ENCODE measurements at regions not wholly inside any gene's neighbourhood (a gene's known extent, or its start where the extent isn't known, plus 50 kb on each side); places are given as distances from the start of the nearest gene placed in this dataset.

GRCh38 chr14:76948213-76948947 lies 80.1 kb downstream of the IRF2BPL start:
- FAIRE-seq = no peak

GRCh38 chr14:76947838-76948184 lies 80.7 kb downstream of the IRF2BPL start:
- FAIRE-seq = no peak

- FAIRE-seq = peak; percentile 8
These were observed 81.2 kb downstream of the IRF2BPL start for GRCh38 chr14:76947078-76947837.

- FAIRE-seq = no peak
These were observed 81.8 kb downstream of the IRF2BPL start for GRCh38 chr14:76946753-76947077.

- no peak for FAIRE-seq
These were observed 85.4 kb downstream of the IRF2BPL start for GRCh38 chr14:76943072-76943471.

GRCh38 chr14:76941946-76942805 lies 86.3 kb downstream of the IRF2BPL start:
- no peak for FAIRE-seq

- no peak for FAIRE-seq
These were observed 87.0 kb downstream of the IRF2BPL start for GRCh38 chr14:76941544-76941943.

GRCh38 chr14:76940021-76940760 lies 88.3 kb downstream of the IRF2BPL start:
- no peak for FAIRE-seq

GRCh38 chr14:76939015-76939742 lies 89.3 kb downstream of the IRF2BPL start:
- FAIRE-seq = no peak

GRCh38 chr14:76938092-76938500 lies 90.4 kb downstream of the IRF2BPL start:
- no peak for FAIRE-seq

- FAIRE-seq = no peak
These were observed 91.1 kb downstream of the IRF2BPL start for GRCh38 chr14:76937181-76938091.

- FAIRE-seq = no peak
These were observed 92.0 kb downstream of the IRF2BPL start for GRCh38 chr14:76936483-76936882.

- FAIRE-seq = no peak
These were observed 95.0 kb downstream of the IRF2BPL start for GRCh38 chr14:76933515-76933914.

GRCh38 chr14:76931631-76932402 lies 96.7 kb downstream of the IRF2BPL start:
- FAIRE-seq = no peak

- no peak for FAIRE-seq
These were observed 98.0 kb downstream of the IRF2BPL start for GRCh38 chr14:76930549-76930948.

GRCh38 chr14:76929927-76930326 lies 98.6 kb downstream of the IRF2BPL start:
- no peak for FAIRE-seq

GRCh38 chr14:76927971-76928700 lies 100.4 kb downstream of the IRF2BPL start:
- no peak for FAIRE-seq

GRCh38 chr14:76926521-76927251 lies 100.5 kb downstream of the LRRC74A start:
- FAIRE-seq = no peak

GRCh38 chr14:76925097-76925441 lies 98.9 kb downstream of the LRRC74A start:
- FAIRE-seq = no peak
